HAP-1 (cell line): ENCODE measurements at regions not wholly inside any gene's neighbourhood (a gene's known extent, or its start where the extent isn't known, plus 50 kb on each side); places are given as distances from the start of the nearest gene placed in this dataset.

ENCODE experiments used
- DNase-seq, 2 experiments: peaks; one replicate each; pipeline ENCODE4 v3.0.0-alpha.2; 2016 to 2020; ENCODE audit warnings: low spot score in 2 of 2
- H3K27me3 ChIP-seq: fragments of 250-450 bp; sonication (Bioruptor Pico); 2 replicates; pipeline ENCODE4 v1.5.1; 2020; ENCODE audit warnings: low read depth, mild to moderate bottlenecking, moderate library complexity
- H3K36me3 ChIP-seq: fragments of 250-450 bp; sonication (Bioruptor Pico); replicated peaks from 2 replicates; pipeline ENCODE4 v1.5.1; 2020; ENCODE audit warnings: mild to moderate bottlenecking
- H3K4me1 ChIP-seq: fragments of 250-450 bp; sonication (Bioruptor Pico); 2 replicates; pipeline ENCODE4 v1.5.1; 2020; ENCODE audit warnings: mild to moderate bottlenecking
- H3K4me3 ChIP-seq: fragments of 250-450 bp; sonication (Bioruptor Pico); 2 replicates; pipeline ENCODE4 v1.5.1; 2020; ENCODE audit warnings: mild to moderate bottlenecking, moderate library complexity
- H3K9me3 ChIP-seq: fragments of 250-450 bp; sonication (Bioruptor Pico); 2 replicates; pipeline ENCODE4 v1.5.1; 2020; ENCODE audit warnings: mild to moderate bottlenecking, moderate library complexity
- in situ Hi-C: fragments of 300-500 bp; cut with MboI; formaldehyde crosslinking; loops from 3 replicates; pipeline ENCODE4 v1.14.3; 2020; ENCODE audit warnings: low sequenced_read_pairs, inconsistent platforms, mixed read lengths

- H3K4me1 ChIP-seq, result peaks cover 44% of the 10 kb centered on the region
- no peak overlapping the region for H3K4me3 ChIP-seq
- no peaks in the 10 kb centered on the region for H3K9me3 ChIP-seq
- in situ Hi-C loops, result no loop called here
- H3K36me3 ChIP-seq, result no peaks in the 10 kb centered on the region
- no peaks in the 10 kb centered on the region for H3K27me3 ChIP-seq
- DNase-seq, result no peak
Observed at GRCh38 chr6:144637541-144637940, 352.4 kb downstream of the UTRN start.

DNA sequence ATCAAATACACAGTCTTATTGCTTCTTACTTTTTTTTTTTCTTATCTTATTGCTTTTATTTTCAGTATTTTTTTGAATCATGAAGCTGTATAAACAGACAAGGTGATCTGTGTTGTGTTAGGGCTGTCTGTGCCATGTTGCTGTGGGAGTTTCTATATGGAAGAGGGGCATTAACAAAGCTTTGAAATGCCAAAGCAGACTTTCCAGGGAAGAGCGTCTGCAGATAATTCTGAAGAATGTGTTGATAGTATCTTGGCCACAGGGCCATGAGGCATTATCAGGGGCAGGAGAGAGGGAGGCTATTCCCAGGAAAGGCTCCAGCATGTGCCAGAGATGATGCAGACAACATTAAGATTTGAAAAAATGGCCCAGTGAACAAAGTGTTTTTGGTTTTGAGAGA is 354.5 kb downstream of the UTRN start:
- in situ Hi-C loops, result no loop called here
- H3K27me3 ChIP-seq, result no peaks in the 10 kb centered on the region
- H3K36me3 ChIP-seq, result no peaks in the 10 kb centered on the region
- H3K4me3 ChIP-seq, result no peak overlapping the region
- peaks cover 56% of the 10 kb centered on the region for H3K4me1 ChIP-seq
- no peak for DNase-seq
- H3K9me3 ChIP-seq, result no peaks in the 10 kb centered on the region

DNA sequence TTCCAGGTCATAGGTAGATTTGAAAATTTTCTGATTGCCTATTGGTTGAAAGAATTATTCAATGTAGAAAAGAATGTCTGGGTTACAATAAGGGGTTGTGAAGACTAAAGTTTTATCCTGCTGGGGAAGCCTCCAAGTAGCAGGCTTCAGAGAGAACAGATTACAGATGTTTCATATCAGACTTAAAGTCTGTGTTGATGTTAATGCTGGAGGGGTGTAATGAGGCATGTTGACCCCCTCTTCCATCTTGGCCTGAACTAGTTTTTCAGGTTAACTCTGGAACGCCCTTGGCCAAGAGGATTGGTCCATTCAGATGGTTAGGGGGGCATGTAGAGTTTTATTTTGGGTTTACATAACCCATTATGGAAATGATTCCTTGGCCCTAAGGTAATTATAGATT is 356.2 kb downstream of the UTRN start:
- in situ Hi-C loops, result no loop called here
- Histone ChIP-seq H3K4me1 (peaks cover 66% of the 10 kb centered on the region), H3K9me3 (no peaks in the 10 kb centered on the region), H3K4me3 (no peak overlapping the region), H3K36me3 (no peaks in the 10 kb centered on the region), H3K27me3 (no peaks in the 10 kb centered on the region)
- DNase-seq, result no peak

GRCh38 chr6:144644776-144645175 is 359.6 kb downstream of the UTRN start:
- Histone ChIP-seq H3K36me3 (no peaks in the 10 kb centered on the region), H3K4me1 (peaks cover 74% of the 10 kb centered on the region), H3K4me3 (no peak overlapping the region), H3K27me3 (no peaks in the 10 kb centered on the region), H3K9me3 (no peaks in the 10 kb centered on the region)
- DNase-seq, result peak; percentile 69 to 97
- in situ Hi-C loops, result no loop called here

GRCh38 chr6:144646093-144647056 is 361.2 kb downstream of the UTRN start:
- H3K4me3 ChIP-seq, result no peak overlapping the region
- H3K27me3 ChIP-seq, result no peaks in the 10 kb centered on the region
- no peaks in the 10 kb centered on the region for H3K36me3 ChIP-seq
- in situ Hi-C loops, result no loop called here
- peaks cover 77% of the 10 kb centered on the region for H3K4me1 ChIP-seq
- no peaks in the 10 kb centered on the region for H3K9me3 ChIP-seq
- peak in 1 of 2 experiments; percentile 97 for DNase-seq

GRCh38 chr6:144647406-144647964 is 362.4 kb downstream of the UTRN start:
- Histone ChIP-seq H3K4me1 (peaks cover 78% of the 10 kb centered on the region), H3K9me3 (no peaks in the 10 kb centered on the region), H3K36me3 (no peaks in the 10 kb centered on the region), H3K27me3 (no peaks in the 10 kb centered on the region), H3K4me3 (no peak overlapping the region)
- in situ Hi-C loops, result no loop called here
- peak; percentile 74 to 97 for DNase-seq

GRCh38 chr6:144647971-144648651 is 363.0 kb downstream of the UTRN start:
- DNase-seq, result peak in 1 of 2 experiments; percentile 69
- H3K36me3 ChIP-seq, result no peaks in the 10 kb centered on the region
- peaks cover 78% of the 10 kb centered on the region for H3K4me1 ChIP-seq
- H3K4me3 ChIP-seq, result no peak overlapping the region
- H3K27me3 ChIP-seq, result no peaks in the 10 kb centered on the region
- in situ Hi-C loops, result no loop called here
- H3K9me3 ChIP-seq, result no peaks in the 10 kb centered on the region

DNA sequence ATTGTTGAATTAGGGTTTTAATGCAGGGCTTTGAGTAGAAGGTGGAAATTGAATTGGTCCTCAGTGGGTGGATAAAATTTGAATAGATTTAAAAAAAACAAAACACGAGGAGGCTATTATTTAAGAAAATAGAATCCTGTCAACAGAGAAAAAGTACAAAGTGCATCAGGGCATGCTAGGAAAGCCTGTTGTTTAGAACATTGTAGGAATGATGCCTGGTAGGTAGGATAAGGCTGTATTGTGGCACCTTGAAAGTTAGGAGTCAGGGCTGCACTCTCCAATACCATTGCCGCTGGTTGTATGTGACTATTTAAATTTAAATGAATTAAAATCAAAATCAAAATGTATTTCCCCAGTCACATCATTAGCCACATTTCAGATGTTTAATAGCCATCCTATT is 363.9 kb downstream of the UTRN start:
- Histone ChIP-seq H3K27me3 (no peaks in the 10 kb centered on the region), H3K9me3 (no peaks in the 10 kb centered on the region), H3K36me3 (no peaks in the 10 kb centered on the region), H3K4me1 (peaks cover 74% of the 10 kb centered on the region), H3K4me3 (no peak overlapping the region)
- in situ Hi-C loops, result no loop called here
- no peak for DNase-seq

DNA sequence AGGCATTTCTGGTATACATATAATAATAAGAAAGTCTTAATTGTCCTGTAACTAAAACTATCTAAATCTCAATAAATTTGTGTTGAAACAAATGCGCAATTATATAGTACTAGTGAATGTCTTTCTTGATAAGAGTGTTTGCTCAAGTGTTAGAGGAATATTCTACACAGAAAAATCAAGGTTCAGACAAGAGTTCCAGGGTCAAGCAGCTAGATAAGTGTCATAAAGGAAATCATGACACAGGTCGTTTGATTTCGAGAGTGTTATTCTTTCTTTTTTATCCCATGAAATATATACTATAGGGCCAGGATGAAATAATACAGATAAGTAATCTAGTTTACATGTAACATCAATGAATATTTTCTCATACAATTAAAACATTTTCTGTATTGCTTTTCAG is 366.1 kb downstream of the UTRN start:
- in situ Hi-C loops, result no loop called here
- H3K36me3 ChIP-seq, result no peaks in the 10 kb centered on the region
- H3K9me3 ChIP-seq, result no peaks in the 10 kb centered on the region
- no peaks in the 10 kb centered on the region for H3K27me3 ChIP-seq
- H3K4me1 ChIP-seq, result peaks cover 74% of the 10 kb centered on the region
- no peak overlapping the region for H3K4me3 ChIP-seq
- DNase-seq, result no peak

- Histone ChIP-seq H3K9me3 (no peaks in the 10 kb centered on the region), H3K4me1 (peaks cover 78% of the 10 kb centered on the region), H3K4me3 (no peak overlapping the region), H3K27me3 (no peaks in the 10 kb centered on the region), H3K36me3 (no peaks in the 10 kb centered on the region)
- DNase-seq, result peak in 1 of 2 experiments; percentile 69
- in situ Hi-C loops, result no loop called here
Observed at GRCh38 chr6:144652292-144652891, 367.3 kb downstream of the UTRN start.

DNA sequence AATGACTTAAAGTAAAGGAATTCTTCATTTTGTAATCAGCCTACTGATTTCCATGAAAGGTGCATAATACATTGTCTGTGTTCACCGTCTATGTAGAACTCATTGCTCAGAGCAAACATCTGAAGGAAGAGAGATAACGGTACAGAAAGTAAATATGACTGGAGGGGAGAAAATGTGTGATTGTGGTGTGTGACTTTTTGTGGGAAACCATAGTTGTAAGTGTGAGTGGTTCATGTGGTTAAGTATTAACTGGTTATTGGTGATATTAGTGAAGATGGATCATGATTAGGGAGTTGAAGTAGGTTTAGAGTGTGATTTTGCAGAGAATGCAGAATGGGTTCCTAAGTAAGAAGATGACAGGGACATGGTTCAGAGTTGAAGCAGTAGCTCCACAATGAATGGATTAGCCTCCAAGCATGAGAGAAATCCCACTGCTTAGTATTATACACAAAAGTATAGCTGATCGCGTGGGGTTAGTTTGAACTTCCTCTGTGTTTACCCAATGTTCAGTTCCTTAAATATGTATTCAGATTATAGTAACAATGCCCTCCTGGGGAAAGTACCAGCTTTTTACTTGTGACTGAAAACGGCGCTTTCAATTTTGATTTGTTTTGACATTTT is 368.9 kb downstream of the UTRN start:
- no peaks in the 10 kb centered on the region for H3K9me3 ChIP-seq
- peaks cover 76% of the 10 kb centered on the region for H3K4me1 ChIP-seq
- H3K36me3 ChIP-seq, result no peaks in the 10 kb centered on the region
- no peaks in the 10 kb centered on the region for H3K27me3 ChIP-seq
- in situ Hi-C loops, result no loop called here
- peak in 1 of 2 experiments; percentile 62 for DNase-seq
- no peak overlapping the region for H3K4me3 ChIP-seq

- in situ Hi-C loops, result no loop called here
- peaks cover 76% of the 10 kb centered on the region for H3K4me1 ChIP-seq
Observed at GRCh38 chr6:144654506-144654905, 369.4 kb downstream of the UTRN start.

GRCh38 chr6:144655376-144655775 is 370.2 kb downstream of the UTRN start:
- Histone ChIP-seq H3K4me1 (peaks cover 76% of the 10 kb centered on the region), H3K4me3 (no peak overlapping the region), H3K36me3 (no peaks in the 10 kb centered on the region), H3K27me3 (no peaks in the 10 kb centered on the region), H3K9me3 (no peaks in the 10 kb centered on the region)
- peak in 1 of 2 experiments; percentile 91 for DNase-seq
- in situ Hi-C loops, result no loop called here

More at GRCh38 chr6:144654506-144654905, 369.4 kb downstream of the UTRN start:
- DNase-seq, result peak in 1 of 2 experiments; percentile 63
- Histone ChIP-seq H3K27me3 (no peaks in the 10 kb centered on the region), H3K9me3 (no peaks in the 10 kb centered on the region), H3K36me3 (no peaks in the 10 kb centered on the region), H3K4me3 (no peak overlapping the region)
